ENCODE measurements at regions not wholly inside any gene's neighbourhood (a gene's known extent, or its start where the extent isn't known, plus 50 kb on each side); places are given as distances from the start of the nearest gene placed in this dataset.

GRCh38 chr6:74492587-74492986 lies 713.3 kb downstream of the COL12A1 start:
- Mint-ChIP-seq H3K4me1 (no peaks in the 10 kb centered on the region), H3K27ac (no peak overlapping the region), H3K27me3 (ENCODE audit: insufficient read depth, low read depth, poor library complexity) (no peaks in the 10 kb centered on the region), H3K4me3 (no peak overlapping the region), H3K9me3 (peaks cover 3% of the 10 kb centered on the region; the same call in 1 of the 3 replicates), H3K36me3 (ENCODE audit: low read depth) (no peaks in the 10 kb centered on the region)
- DNase-seq (ENCODE audit: low spot score) (no peak), ATAC-seq (no peak)
- Histone ChIP-seq H3K4me3 (no peak overlapping the region), H3K79me2 (replicated peaks; ENCODE audit: insufficient read depth) (no peaks in the 10 kb centered on the region), H3K4me1 (ENCODE audit: insufficient read depth) (no peaks in the 10 kb centered on the region), H4K20me1 (replicated peaks; ENCODE audit: insufficient read depth) (no peaks in the 10 kb centered on the region), H3K9me2 (ENCODE audit: insufficient read depth) (no peaks in the 10 kb centered on the region), H2AFZ (no peak overlapping the region), H3K27me3 (ENCODE audit: insufficient read depth) (no peaks in the 10 kb centered on the region), H3K27ac (ENCODE audit: low read depth) (no peak overlapping the region), H3F3A (replicated peaks; ENCODE audit: low read depth) (no peaks in the 10 kb centered on the region), H3K4me2 (no peak overlapping the region), H3K36me3 (ENCODE audit: insufficient read depth) (no peaks in the 10 kb centered on the region)
- no peak for TF ChIP-seq CREB1 (CRISPR knock-in tag; IDR thresholded peaks at IDR 0.05; ENCODE audit: low read depth)
- TF ChIP-seq NANOG (IDR thresholded peaks at IDR 0.05; ENCODE audit: borderline replicate concordance) = no peak
- TF ChIP-seq ZNF331 (CRISPR knock-in tag; IDR thresholded peaks at IDR 0.05; ENCODE audit: low read depth) = no peak
- no peak for TF ChIP-seq REST (IDR thresholded peaks at IDR 0.05; ENCODE audit: unreplicated experiment)
- TF ChIP-seq ETS1 (IDR thresholded peaks at IDR 0.05) = no peak

- Mint-ChIP-seq H3K27me3 (ENCODE audit: insufficient read depth, low read depth, poor library complexity) (no peaks in the 10 kb centered on the region), H3K4me3 (no peak overlapping the region), H3K36me3 (ENCODE audit: low read depth) (no peaks in the 10 kb centered on the region), H3K9me3 (peaks cover 3% of the 10 kb centered on the region; the same call in 1 of the 3 replicates), H3K4me1 (no peaks in the 10 kb centered on the region), H3K27ac (no peak overlapping the region)
- Histone ChIP-seq H3K4me1 (ENCODE audit: insufficient read depth) (no peaks in the 10 kb centered on the region), H3K4me2 (no peak overlapping the region), H3K27me3 (ENCODE audit: insufficient read depth) (no peaks in the 10 kb centered on the region), H3F3A (replicated peaks; ENCODE audit: low read depth) (no peaks in the 10 kb centered on the region), H3K36me3 (ENCODE audit: insufficient read depth) (no peaks in the 10 kb centered on the region), H4K20me1 (replicated peaks; ENCODE audit: insufficient read depth) (no peaks in the 10 kb centered on the region), H3K79me2 (replicated peaks; ENCODE audit: insufficient read depth) (no peaks in the 10 kb centered on the region), H3K9me2 (ENCODE audit: insufficient read depth) (no peaks in the 10 kb centered on the region), H3K4me3 (no peak overlapping the region), H2AFZ (no peak overlapping the region), H3K27ac (ENCODE audit: low read depth) (no peak overlapping the region)
- DNase-seq (ENCODE audit: low spot score) = no peak
- no peak for ATAC-seq
- TF ChIP-seq ZNF462 (CRISPR knock-in tag; IDR thresholded peaks at IDR 0.05) (no peak), CREB1 (CRISPR knock-in tag; IDR thresholded peaks at IDR 0.05; ENCODE audit: low read depth) (no peak), ETS1 (IDR thresholded peaks at IDR 0.05) (no peak), CTCF (conservative IDR thresholded peaks at IDR 0.05; ENCODE audit: low read depth in 2 of 2) (no peak)
Observed at GRCh38 chr6:74491844-74492374, 713.9 kb downstream of the COL12A1 start.

Data from GM23338 (cell line).